ENCODE measurements at regions not wholly inside any gene's neighbourhood (a gene's known extent, or its start where the extent isn't known, plus 50 kb on each side); places are given as distances from the start of the nearest gene placed in this dataset.
A peak's percentile ranks its signal among the peaks of the same experiment; 100 is the strongest.
"Not testable (repeated sequence)": the region's sequence is repeated elsewhere in the genome, so short reads cannot be mapped to it uniquely, and the experiment has no call there.

GRCh38 chr2:226087051-226087450 lies 687.5 kb downstream of the NYAP2 start:
- DNase-seq (ENCODE audit: low spot score in 2 of 2) (no peak), ATAC-seq (peak; percentile 36)
- Mint-ChIP-seq H3K9me3 (no peaks in the 10 kb centered on the region), H3K36me3 (no peaks in the 10 kb centered on the region), H3K27ac (no peak overlapping the region), H3K4me1 (no peaks in the 10 kb centered on the region), H3K4me3 (no peak overlapping the region)

DNA sequence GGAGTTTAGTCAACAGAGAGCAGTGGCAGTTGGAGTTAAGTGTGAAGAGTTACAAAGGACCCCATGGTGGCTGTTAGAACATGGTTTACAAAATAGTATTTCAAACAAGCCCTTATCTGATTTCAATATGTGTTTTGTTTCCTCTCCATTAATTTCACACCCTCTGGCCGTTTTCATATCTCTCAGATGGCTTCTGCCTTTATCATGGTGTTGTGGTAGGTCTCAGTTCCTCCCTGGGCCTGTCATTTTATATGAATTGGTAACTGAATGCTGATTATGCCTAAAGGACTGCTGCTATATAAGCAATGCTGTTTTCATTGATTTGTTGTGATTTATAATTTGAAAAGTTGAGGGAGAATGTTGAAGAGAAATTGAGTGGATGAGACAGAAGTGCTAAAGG lies 686.7 kb downstream of the NYAP2 start:
- H3K4me1 Mint-ChIP-seq: no peaks in the 10 kb centered on the region
- no peaks in the 10 kb centered on the region for H3K9me3 Mint-ChIP-seq
- no peak overlapping the region for H3K4me3 Mint-ChIP-seq
- no peaks in the 10 kb centered on the region for H3K36me3 Mint-ChIP-seq
- no peak for DNase-seq (ENCODE audit: low spot score in 2 of 2)
- no peak overlapping the region for H3K27ac Mint-ChIP-seq
- ATAC-seq: no peak

DNA sequence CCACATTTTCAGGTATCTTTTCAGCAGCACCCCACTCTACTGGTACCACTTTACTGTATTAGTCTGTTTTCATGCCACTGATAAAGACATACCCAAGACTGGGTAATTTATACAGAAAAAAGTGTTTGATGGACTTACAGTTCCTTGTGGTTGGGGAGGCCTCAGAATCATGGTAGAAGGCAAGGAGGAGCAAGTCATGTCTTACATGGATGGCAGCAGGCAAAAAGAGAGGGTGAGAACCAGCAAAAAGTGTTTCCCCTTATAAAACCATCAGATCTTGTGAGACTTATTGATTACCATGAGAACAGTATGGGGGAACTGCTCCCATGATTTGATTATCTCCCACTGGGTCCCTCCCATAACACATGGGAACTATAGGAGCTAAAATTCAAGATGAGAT lies 685.9 kb downstream of the NYAP2 start:
- not testable (repeated sequence) for ATAC-seq; DNase-seq (ENCODE audit: low spot score in 2 of 2); H3K27ac Mint-ChIP-seq; H3K4me1 Mint-ChIP-seq; H3K36me3 Mint-ChIP-seq; H3K9me3 Mint-ChIP-seq; H3K4me3 Mint-ChIP-seq

- no peaks in the 10 kb centered on the region for H3K4me1 Mint-ChIP-seq
- H3K9me3 Mint-ChIP-seq: no peaks in the 10 kb centered on the region
- no peak for DNase-seq (ENCODE audit: low spot score in 2 of 2)
These were observed 680.8 kb downstream of the NYAP2 start for GRCh38 chr2:226080334-226080733.

GRCh38 chr2:226079671-226080181 lies 680.2 kb downstream of the NYAP2 start:
- DNase-seq (ENCODE audit: low spot score in 2 of 2) (no peak), ATAC-seq (no peak)
- Mint-ChIP-seq H3K4me1 (no peaks in the 10 kb centered on the region), H3K36me3 (no peaks in the 10 kb centered on the region), H3K9me3 (no peaks in the 10 kb centered on the region), H3K27ac (no peak overlapping the region), H3K4me3 (no peak overlapping the region)

More at GRCh38 chr2:226080334-226080733, 680.8 kb downstream of the NYAP2 start:
- no peak for ATAC-seq
- no peak overlapping the region for H3K27ac Mint-ChIP-seq
- H3K4me3 Mint-ChIP-seq: no peak overlapping the region
- H3K36me3 Mint-ChIP-seq: no peaks in the 10 kb centered on the region

DNA sequence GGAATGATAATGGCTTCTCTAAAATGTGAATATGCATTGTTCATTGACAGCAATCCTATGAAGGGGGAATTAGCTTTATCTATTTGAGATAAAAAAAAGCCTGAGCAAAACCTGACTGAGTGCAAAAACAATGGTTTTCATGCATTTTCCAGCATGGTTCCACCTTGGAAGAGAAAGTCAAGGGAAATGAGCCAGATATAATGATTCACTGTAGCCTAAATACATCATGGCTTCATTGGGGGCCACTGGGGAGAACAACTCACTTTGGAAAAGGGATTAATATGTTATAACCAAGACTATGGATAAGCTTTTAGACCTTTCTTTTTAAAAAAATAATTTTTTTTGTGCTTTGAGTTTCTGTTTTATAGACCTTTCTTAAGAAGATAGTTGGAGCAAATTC lies 679.7 kb downstream of the NYAP2 start:
- Mint-ChIP-seq H3K9me3 (no peaks in the 10 kb centered on the region), H3K27ac (no peak overlapping the region), H3K4me1 (no peaks in the 10 kb centered on the region), H3K4me3 (no peak overlapping the region), H3K36me3 (no peaks in the 10 kb centered on the region)
- no peak for DNase-seq (ENCODE audit: low spot score in 2 of 2)
- ATAC-seq: no peak

DNA sequence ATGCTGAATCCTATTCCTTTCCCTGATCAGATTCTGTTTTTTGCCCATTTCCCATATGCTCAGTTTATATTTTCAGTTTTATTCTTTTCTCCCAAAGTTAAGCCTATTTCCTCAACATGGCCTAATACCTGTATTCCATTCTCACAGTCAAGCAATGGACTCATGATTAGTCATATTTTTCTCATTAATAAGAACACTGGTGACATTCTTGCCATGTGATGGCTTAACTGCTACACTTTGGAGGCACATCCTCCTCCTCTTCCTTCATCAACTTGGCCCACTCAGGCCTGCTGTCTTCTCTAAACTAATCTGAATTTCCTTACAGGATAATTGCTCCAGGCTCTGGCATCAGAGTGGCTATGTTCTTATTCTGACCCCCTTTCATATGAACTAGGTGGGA lies 679.2 kb downstream of the NYAP2 start:
- Mint-ChIP-seq H3K4me1 (no peaks in the 10 kb centered on the region), H3K36me3 (no peaks in the 10 kb centered on the region), H3K9me3 (no peaks in the 10 kb centered on the region), H3K4me3 (no peak overlapping the region), H3K27ac (no peak overlapping the region)
- no peak for DNase-seq (ENCODE audit: low spot score in 2 of 2)
- no peak for ATAC-seq

GRCh38 chr2:226077841-226078240 lies 678.3 kb downstream of the NYAP2 start:
- no peak overlapping the region for H3K4me3 Mint-ChIP-seq
- H3K9me3 Mint-ChIP-seq: no peaks in the 10 kb centered on the region
- H3K27ac Mint-ChIP-seq: no peak overlapping the region
- H3K4me1 Mint-ChIP-seq: no peaks in the 10 kb centered on the region
- H3K36me3 Mint-ChIP-seq: no peaks in the 10 kb centered on the region
- ATAC-seq (no peak), DNase-seq (ENCODE audit: low spot score in 2 of 2) (no peak)

GRCh38 chr2:226077031-226077430 lies 677.5 kb downstream of the NYAP2 start:
- ATAC-seq (no peak), DNase-seq (ENCODE audit: low spot score in 2 of 2) (no peak)
- H3K9me3 Mint-ChIP-seq: no peaks in the 10 kb centered on the region
- no peak overlapping the region for H3K4me3 Mint-ChIP-seq
- H3K36me3 Mint-ChIP-seq: no peaks in the 10 kb centered on the region
- no peaks in the 10 kb centered on the region for H3K4me1 Mint-ChIP-seq
- H3K27ac Mint-ChIP-seq: no peak overlapping the region

DNA sequence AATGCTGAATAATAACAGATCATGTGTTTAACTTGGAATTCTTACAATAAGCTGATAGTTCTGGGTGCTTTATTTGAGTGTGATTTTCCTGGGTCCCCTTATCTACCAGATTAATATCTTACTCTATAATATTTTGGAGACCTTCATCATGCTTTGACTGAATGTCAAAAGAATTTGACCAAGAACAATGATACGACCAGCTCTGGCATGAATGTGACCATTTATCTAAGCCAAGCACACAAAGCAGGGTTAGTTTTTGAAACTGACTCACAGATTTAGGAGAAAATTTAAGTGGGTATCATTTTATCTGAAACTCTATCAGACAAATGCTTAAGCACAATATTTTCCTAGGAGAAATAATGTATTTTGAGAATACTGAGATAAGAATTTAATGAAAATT lies 677.0 kb downstream of the NYAP2 start:
- H3K27ac Mint-ChIP-seq: no peak overlapping the region
- ATAC-seq (no peak), DNase-seq (ENCODE audit: low spot score in 2 of 2) (no peak)
- H3K36me3 Mint-ChIP-seq: no peaks in the 10 kb centered on the region
- H3K4me3 Mint-ChIP-seq: no peak overlapping the region
- no peaks in the 10 kb centered on the region for H3K9me3 Mint-ChIP-seq
- no peaks in the 10 kb centered on the region for H3K4me1 Mint-ChIP-seq

- Mint-ChIP-seq H3K4me3 (no peak overlapping the region), H3K27ac (no peak overlapping the region), H3K4me1 (no peaks in the 10 kb centered on the region), H3K36me3 (no peaks in the 10 kb centered on the region), H3K9me3 (no peaks in the 10 kb centered on the region)
- no peak for DNase-seq (ENCODE audit: low spot score in 2 of 2)
- no peak for ATAC-seq
These were observed 674.9 kb downstream of the NYAP2 start for GRCh38 chr2:226074391-226074790.

DNA sequence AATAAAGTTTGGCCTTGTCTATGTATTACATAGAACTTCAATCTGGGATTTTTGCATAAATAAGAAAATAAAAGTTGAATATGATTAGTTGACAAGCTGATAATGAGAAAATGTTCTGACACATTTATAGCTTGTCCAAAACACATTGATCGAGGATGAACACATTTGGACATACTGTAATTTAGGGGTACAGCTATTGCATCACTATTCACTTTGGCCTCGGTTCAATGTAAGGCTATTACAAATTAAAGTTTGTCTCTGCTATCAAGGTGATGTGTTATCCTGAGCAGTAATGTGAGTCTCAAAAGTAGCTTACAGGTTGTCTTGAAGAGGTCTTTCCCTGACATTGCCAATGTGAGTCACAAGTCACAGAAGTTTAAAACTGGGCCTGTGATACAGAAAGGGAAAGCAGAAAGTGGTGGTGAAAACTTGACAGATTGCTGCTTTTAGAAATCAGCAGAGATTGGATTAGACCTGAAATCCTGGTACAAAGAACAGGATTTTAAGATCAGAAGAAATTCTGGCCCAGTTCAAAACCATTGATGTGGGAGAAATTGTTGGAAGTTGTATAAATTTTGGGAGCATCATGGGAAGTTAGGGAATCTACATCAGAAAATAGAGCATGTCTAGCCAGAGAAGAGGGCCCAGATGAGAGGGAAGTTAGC lies 674.1 kb downstream of the NYAP2 start:
- Mint-ChIP-seq H3K36me3 (no peaks in the 10 kb centered on the region), H3K27ac (no peak overlapping the region), H3K9me3 (no peaks in the 10 kb centered on the region), H3K4me1 (no peaks in the 10 kb centered on the region), H3K4me3 (no peak overlapping the region)
- ATAC-seq (no peak), DNase-seq (ENCODE audit: low spot score in 2 of 2) (no peak)

DNA sequence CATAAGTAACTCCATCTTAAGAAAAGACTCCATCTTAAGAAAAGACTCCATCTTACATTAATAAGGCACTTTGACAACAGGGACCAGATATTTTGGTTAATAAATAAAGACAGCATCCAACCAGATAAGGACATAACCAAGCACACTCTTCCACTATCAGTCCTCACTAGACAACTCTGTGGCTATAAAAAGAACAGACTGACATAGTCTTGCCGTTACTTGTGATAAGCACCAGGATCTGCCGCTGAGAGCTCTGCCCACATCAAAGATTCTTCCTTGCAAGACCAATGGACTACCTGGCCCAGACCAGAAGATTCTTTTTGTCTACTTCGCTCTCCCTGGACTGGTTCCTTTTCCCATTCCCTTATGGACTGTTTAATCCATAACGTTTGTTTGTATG lies 667.4 kb downstream of the NYAP2 start:
- DNase-seq (ENCODE audit: low spot score in 2 of 2): no peak
- H3K27ac Mint-ChIP-seq: no peak overlapping the region
- H3K4me1 Mint-ChIP-seq: no peaks in the 10 kb centered on the region
- H3K36me3 Mint-ChIP-seq: no peaks in the 10 kb centered on the region
- H3K9me3 Mint-ChIP-seq: no peaks in the 10 kb centered on the region
- H3K4me3 Mint-ChIP-seq: no peak overlapping the region
- ATAC-seq: no peak

DNA sequence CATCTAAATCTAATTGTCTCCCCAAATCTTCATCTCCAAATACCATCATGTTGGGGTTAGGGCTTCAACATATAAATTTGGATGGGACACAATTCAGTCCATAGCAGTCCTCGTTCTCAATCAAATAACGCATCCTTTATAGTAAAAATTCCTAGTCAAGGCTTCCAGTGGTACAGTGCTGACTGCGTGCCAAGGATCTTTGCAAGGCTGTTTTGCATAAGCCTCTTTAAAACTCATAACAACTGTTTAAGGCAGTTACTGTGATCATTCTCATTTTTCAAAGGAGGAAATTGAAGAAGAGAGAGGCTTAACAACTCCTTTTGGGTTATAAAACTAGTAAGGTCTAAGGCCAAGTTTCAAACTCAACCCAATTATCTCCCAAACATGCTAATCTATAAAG lies 666.9 kb downstream of the NYAP2 start:
- no peaks in the 10 kb centered on the region for H3K36me3 Mint-ChIP-seq
- H3K4me3 Mint-ChIP-seq: no peak overlapping the region
- H3K9me3 Mint-ChIP-seq: no peaks in the 10 kb centered on the region
- ATAC-seq (no peak), DNase-seq (ENCODE audit: low spot score in 2 of 2) (no peak)
- H3K27ac Mint-ChIP-seq: no peak overlapping the region
- H3K4me1 Mint-ChIP-seq: no peaks in the 10 kb centered on the region

- no peak overlapping the region for H3K27ac Mint-ChIP-seq
- DNase-seq (ENCODE audit: low spot score in 2 of 2) (no peak), ATAC-seq (no peak)
- no peak overlapping the region for H3K4me3 Mint-ChIP-seq
- H3K4me1 Mint-ChIP-seq: no peaks in the 10 kb centered on the region
- no peaks in the 10 kb centered on the region for H3K9me3 Mint-ChIP-seq
- no peaks in the 10 kb centered on the region for H3K36me3 Mint-ChIP-seq
These were observed 665.5 kb downstream of the NYAP2 start for GRCh38 chr2:226064932-226065570.

- Mint-ChIP-seq H3K36me3 (no peaks in the 10 kb centered on the region), H3K4me3 (no peak overlapping the region), H3K9me3 (no peaks in the 10 kb centered on the region), H3K27ac (no peak overlapping the region), H3K4me1 (no peaks in the 10 kb centered on the region)
- ATAC-seq (no peak), DNase-seq (ENCODE audit: low spot score in 2 of 2) (no peak)
These were observed 664.4 kb downstream of the NYAP2 start for GRCh38 chr2:226063704-226064440.
